ENCODE measurements at regions not wholly inside any gene's neighbourhood (a gene's known extent, or its start where the extent isn't known, plus 50 kb on each side); places are given as distances from the start of the nearest gene placed in this dataset.

- Mint-ChIP-seq H3K4me1 (ENCODE audit: low read depth, unreplicated experiment) (no peaks in the 10 kb centered on the region), H3K27ac (ENCODE audit: unreplicated experiment) (no peak overlapping the region), H3K36me3 (ENCODE audit: insufficient read depth, unreplicated experiment) (no peaks in the 10 kb centered on the region), H3K4me3 (ENCODE audit: low read depth, unreplicated experiment) (no peak overlapping the region), H3K9me3 (ENCODE audit: low read depth, unreplicated experiment) (no peaks in the 10 kb centered on the region), H3K27me3 (ENCODE audit: unreplicated experiment) (no peaks in the 10 kb centered on the region)
- CTCF ChIA-PET = interaction anchor here (0.5 kb wide), 1 partner anchor 19 kb away, joined by 4 read pairs; no protein-coding TSS in a partner anchor
- intact Hi-C loops (cut with micrococcal nuclease; ENCODE audit: unreplicated experiment) = no loop called here
- no TSS peak for BruUV-seq (replicated peaks)
- TF ChIP-seq CTCF (IDR thresholded peaks at IDR 0.05; ENCODE audit: unreplicated experiment) = no peak
- no peak for DNase-seq
These were observed 130.9 kb downstream of the GMNC start for GRCh38 chr3:190731596-190731995.

- no peak for DNase-seq
- no peaks in the 10 kb centered on the region for H3K4me1 Mint-ChIP-seq (ENCODE audit: low read depth, unreplicated experiment)
- no peaks in the 10 kb centered on the region for H3K36me3 Mint-ChIP-seq (ENCODE audit: insufficient read depth, unreplicated experiment)
- BruUV-seq (replicated peaks) = no TSS peak
- no peak overlapping the region for H3K4me3 Mint-ChIP-seq (ENCODE audit: low read depth, unreplicated experiment)
- no peak overlapping the region for H3K27ac Mint-ChIP-seq (ENCODE audit: unreplicated experiment)
- H3K9me3 Mint-ChIP-seq (ENCODE audit: low read depth, unreplicated experiment) = no peaks in the 10 kb centered on the region
- intact Hi-C loops (cut with micrococcal nuclease; ENCODE audit: unreplicated experiment) = no loop called here
- H3K27me3 Mint-ChIP-seq (ENCODE audit: unreplicated experiment) = no peaks in the 10 kb centered on the region
- CTCF ChIA-PET = no interaction called here
- no peak for TF ChIP-seq CTCF (IDR thresholded peaks at IDR 0.05; ENCODE audit: unreplicated experiment)
These were observed 133.8 kb downstream of the GMNC start for GRCh38 chr3:190728574-190729246.

GRCh38 chr3:190722181-190722905 is 140.2 kb downstream of the GMNC start:
- H3K4me3 Mint-ChIP-seq (ENCODE audit: low read depth, unreplicated experiment) = no peak overlapping the region
- CTCF ChIA-PET = no interaction called here
- H3K27ac Mint-ChIP-seq (ENCODE audit: unreplicated experiment) = no peak overlapping the region
- H3K27me3 Mint-ChIP-seq (ENCODE audit: unreplicated experiment) = no peaks in the 10 kb centered on the region
- peaks cover 9% of the 10 kb centered on the region for H3K4me1 Mint-ChIP-seq (ENCODE audit: low read depth, unreplicated experiment)
- H3K36me3 Mint-ChIP-seq (ENCODE audit: insufficient read depth, unreplicated experiment) = no peaks in the 10 kb centered on the region
- DNase-seq = no peak
- intact Hi-C loops (cut with micrococcal nuclease; ENCODE audit: unreplicated experiment) = no loop called here
- no peak for TF ChIP-seq CTCF (IDR thresholded peaks at IDR 0.05; ENCODE audit: unreplicated experiment)
- no peaks in the 10 kb centered on the region for H3K9me3 Mint-ChIP-seq (ENCODE audit: low read depth, unreplicated experiment)
- BruUV-seq (replicated peaks) = no TSS peak

GRCh38 chr3:190721330-190721729 is 141.2 kb downstream of the GMNC start:
- Mint-ChIP-seq H3K27ac (ENCODE audit: unreplicated experiment) (no peak overlapping the region), H3K27me3 (ENCODE audit: unreplicated experiment) (no peaks in the 10 kb centered on the region), H3K4me1 (ENCODE audit: low read depth, unreplicated experiment) (peaks cover 9% of the 10 kb centered on the region), H3K36me3 (ENCODE audit: insufficient read depth, unreplicated experiment) (no peaks in the 10 kb centered on the region), H3K9me3 (ENCODE audit: low read depth, unreplicated experiment) (no peaks in the 10 kb centered on the region), H3K4me3 (ENCODE audit: low read depth, unreplicated experiment) (no peak overlapping the region)
- no TSS peak for BruUV-seq (replicated peaks)
- CTCF ChIA-PET = no interaction called here
- TF ChIP-seq CTCF (IDR thresholded peaks at IDR 0.05; ENCODE audit: unreplicated experiment) = no peak
- no peak for DNase-seq
- intact Hi-C loops (cut with micrococcal nuclease; ENCODE audit: unreplicated experiment) = no loop called here
